Calu3 (cell line): ENCODE measurements at regions not wholly inside any gene's neighbourhood (a gene's known extent, or its start where the extent isn't known, plus 50 kb on each side); places are given as distances from the start of the nearest gene placed in this dataset.

Source experiments
- BruUV-seq: library from RNA; stranded (reverse); fragments of 400-500 nt; replicated peaks from 2 replicates; lab custom pipeline; 2021; lab: Mats Ljungman, UMichigan
- CTCF ChIA-PET: fragments of 300-600 bp; sonication (Branson Sonifier 250); formaldehyde crosslinking; loops from one replicate; lab custom pipeline; 2022; ENCODE audit warnings: antibody characterized with exemption; lab: Charles Lee
- DNase-seq: peaks from one replicate; pipeline ENCODE4 v3.0.0; 2022
- H3K27ac Mint-ChIP-seq: one replicate; pipeline ENCODE4 v1.8.0; 2022; ENCODE audit warnings: mixed read lengths; ENCODE audit not compliant: unreplicated experiment
- H3K27me3 Mint-ChIP-seq: one replicate; pipeline ENCODE4 v1.8.0; 2022; ENCODE audit warnings: mixed read lengths; ENCODE audit not compliant: unreplicated experiment
- H3K36me3 Mint-ChIP-seq: one replicate; pipeline ENCODE4 v1.8.0; 2022; ENCODE audit warnings: mild to moderate bottlenecking, moderate library complexity, mixed read lengths; ENCODE audit not compliant: insufficient read depth, unreplicated experiment
- H3K4me1 Mint-ChIP-seq: one replicate; pipeline ENCODE4 v1.8.0; 2022; ENCODE audit warnings: mild to moderate bottlenecking, low read depth, mixed read lengths; ENCODE audit not compliant: unreplicated experiment
- H3K4me3 Mint-ChIP-seq: one replicate; pipeline ENCODE4 v1.8.0; 2022; ENCODE audit warnings: mild to moderate bottlenecking, low read depth, moderate library complexity, mixed read lengths; ENCODE audit not compliant: unreplicated experiment
- H3K9me3 Mint-ChIP-seq: one replicate; pipeline ENCODE4 v1.8.0; 2022; ENCODE audit warnings: low read depth, mixed read lengths; ENCODE audit not compliant: unreplicated experiment
- intact Hi-C: fragments of 100-400 bp; cut with micrococcal nuclease; formaldehyde crosslinking; loops from one replicate; pipeline ENCODE4 v1.10.0; 2022; ENCODE audit not compliant: unreplicated experiment
- TF ChIP-seq, protein P1 (sequence below): fragments of 200-600 bp; IDR thresholded peaks from one replicate; pipeline ENCODE4 v1.8.0; 2022; ENCODE audit warnings: antibody characterized with exemption; ENCODE audit not compliant: unreplicated experiment

DNA sequence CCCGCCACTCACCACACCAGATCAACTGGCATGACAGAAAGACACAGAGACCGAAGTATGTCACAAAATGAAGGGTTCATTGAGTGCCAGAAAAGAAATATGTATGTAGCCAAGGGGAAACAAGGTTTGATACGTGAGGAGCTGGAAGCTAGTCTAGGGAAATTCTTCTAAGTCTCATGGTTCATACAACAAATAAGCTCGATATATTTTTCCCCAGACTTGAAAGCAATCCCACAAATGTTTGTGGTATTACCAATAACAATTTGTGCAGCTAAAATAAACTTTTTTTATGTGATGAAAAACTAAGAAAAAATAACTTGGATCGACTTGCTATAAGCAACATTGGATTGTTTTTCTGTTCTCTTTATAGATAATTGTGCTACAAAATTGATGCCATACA is 777.0 kb downstream of the TSN start:
- Mint-ChIP-seq H3K27me3 (no peaks in the 10 kb centered on the region), H3K36me3 (no peaks in the 10 kb centered on the region), H3K4me3 (no peak overlapping the region), H3K4me1 (no peaks in the 10 kb centered on the region), H3K9me3 (peaks cover 11% of the 10 kb centered on the region), H3K27ac (no peak overlapping the region)
- CTCF ChIA-PET = no interaction called here
- no TSS peak for BruUV-seq
- intact Hi-C loops = no loop called here
- TF ChIP-seq, protein P1, sequence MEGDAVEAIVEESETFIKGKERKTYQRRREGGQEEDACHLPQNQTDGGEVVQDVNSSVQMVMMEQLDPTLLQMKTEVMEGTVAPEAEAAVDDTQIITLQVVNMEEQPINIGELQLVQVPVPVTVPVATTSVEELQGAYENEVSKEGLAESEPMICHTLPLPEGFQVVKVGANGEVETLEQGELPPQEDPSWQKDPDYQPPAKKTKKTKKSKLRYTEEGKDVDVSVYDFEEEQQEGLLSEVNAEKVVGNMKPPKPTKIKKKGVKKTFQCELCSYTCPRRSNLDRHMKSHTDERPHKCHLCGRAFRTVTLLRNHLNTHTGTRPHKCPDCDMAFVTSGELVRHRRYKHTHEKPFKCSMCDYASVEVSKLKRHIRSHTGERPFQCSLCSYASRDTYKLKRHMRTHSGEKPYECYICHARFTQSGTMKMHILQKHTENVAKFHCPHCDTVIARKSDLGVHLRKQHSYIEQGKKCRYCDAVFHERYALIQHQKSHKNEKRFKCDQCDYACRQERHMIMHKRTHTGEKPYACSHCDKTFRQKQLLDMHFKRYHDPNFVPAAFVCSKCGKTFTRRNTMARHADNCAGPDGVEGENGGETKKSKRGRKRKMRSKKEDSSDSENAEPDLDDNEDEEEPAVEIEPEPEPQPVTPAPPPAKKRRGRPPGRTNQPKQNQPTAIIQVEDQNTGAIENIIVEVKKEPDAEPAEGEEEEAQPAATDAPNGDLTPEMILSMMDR = no peak
- no peak for DNase-seq

DNA sequence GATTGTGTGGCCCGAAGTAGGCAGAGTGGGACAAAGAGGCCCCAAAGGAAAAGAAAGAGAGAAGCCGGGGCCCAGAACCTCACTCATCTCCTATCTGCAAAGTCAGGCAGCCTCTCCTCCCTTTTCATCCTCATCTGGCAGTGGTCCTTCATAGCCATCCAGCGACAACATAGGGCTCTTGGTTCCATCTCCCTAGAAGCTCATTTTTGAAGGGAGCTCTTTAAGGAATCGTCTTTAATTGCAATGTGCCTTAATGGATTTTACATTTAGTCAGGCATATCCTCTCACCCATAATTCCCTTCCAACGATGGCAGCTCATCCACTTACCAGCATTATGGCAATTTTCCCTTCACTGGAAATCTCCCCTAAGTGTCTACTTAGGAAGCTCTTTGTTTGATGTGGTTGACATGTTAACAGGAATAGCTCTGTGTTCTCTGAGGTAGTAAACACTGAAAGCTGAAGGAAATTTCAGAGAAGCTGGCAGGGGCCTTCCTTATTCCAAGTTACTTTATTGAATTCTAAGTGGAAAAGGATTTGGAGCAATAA is 780.6 kb downstream of the TSN start:
- no peak overlapping the region for H3K4me3 Mint-ChIP-seq
- TF ChIP-seq, protein P1 = no peak
- H3K9me3 Mint-ChIP-seq = peaks cover 11% of the 10 kb centered on the region
- no peaks in the 10 kb centered on the region for H3K27me3 Mint-ChIP-seq
- DNase-seq = no peak
- intact Hi-C loops = no loop called here
- BruUV-seq = no TSS peak
- H3K27ac Mint-ChIP-seq = no peak overlapping the region
- H3K36me3 Mint-ChIP-seq = no peaks in the 10 kb centered on the region
- H3K4me1 Mint-ChIP-seq = no peaks in the 10 kb centered on the region
- CTCF ChIA-PET = no interaction called here

DNA sequence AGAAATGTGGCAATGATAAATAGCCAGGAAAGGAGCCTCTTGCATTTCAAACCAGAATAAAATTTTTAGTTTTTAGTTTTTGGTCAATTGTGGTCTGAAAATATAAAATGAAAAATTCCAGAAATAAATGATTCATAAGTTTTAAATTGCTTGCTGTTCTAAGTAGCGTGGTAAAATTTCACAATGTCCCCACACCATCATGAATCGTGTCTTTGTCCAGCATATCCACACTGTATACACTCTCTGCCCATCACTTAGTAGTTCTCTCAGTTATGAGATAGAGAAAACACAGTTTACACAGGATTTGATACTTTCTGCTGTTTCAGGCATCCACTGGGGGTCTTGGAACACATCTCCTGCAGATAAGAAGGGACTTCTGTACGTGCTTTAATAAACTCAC is 783.9 kb downstream of the TSN start:
- no TSS peak for BruUV-seq
- intact Hi-C loops = no loop called here
- Mint-ChIP-seq H3K9me3 (peaks cover 10% of the 10 kb centered on the region), H3K4me3 (no peak overlapping the region), H3K27me3 (no peaks in the 10 kb centered on the region), H3K27ac (no peak overlapping the region), H3K4me1 (no peaks in the 10 kb centered on the region), H3K36me3 (no peaks in the 10 kb centered on the region)
- TF ChIP-seq, protein P1 = no peak
- DNase-seq = no peak
- CTCF ChIA-PET = no interaction called here

DNA sequence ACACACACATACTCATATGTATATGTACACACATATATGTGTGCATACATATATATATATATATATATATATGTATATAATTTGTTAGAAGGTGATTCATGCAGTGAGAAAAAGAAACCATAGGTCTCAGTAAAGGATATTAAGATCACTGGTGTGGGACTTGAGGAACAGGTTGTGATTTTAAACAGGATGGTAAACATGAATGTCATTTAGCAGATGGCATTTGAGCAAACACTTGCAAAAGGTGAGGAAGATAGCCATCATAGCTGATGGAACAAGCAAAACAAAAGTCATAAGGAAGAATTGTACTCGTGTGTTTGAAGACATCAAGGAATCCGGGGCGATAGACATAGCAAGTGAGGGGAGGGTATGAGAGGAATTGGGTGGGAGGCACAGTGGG is 784.5 kb downstream of the TSN start:
- no peak for DNase-seq
- no TSS peak for BruUV-seq
- Mint-ChIP-seq H3K4me1 (no peaks in the 10 kb centered on the region), H3K4me3 (no peak overlapping the region), H3K27ac (no peak overlapping the region), H3K36me3 (no peaks in the 10 kb centered on the region), H3K9me3 (peaks cover 10% of the 10 kb centered on the region), H3K27me3 (no peaks in the 10 kb centered on the region)
- TF ChIP-seq, protein P1 = no peak
- CTCF ChIA-PET = no interaction called here
- intact Hi-C loops = no loop called here
